HepG2 (cell line): ENCODE measurements at regions not wholly inside any gene's neighbourhood (a gene's known extent, or its start where the extent isn't known, plus 50 kb on each side); places are given as distances from the start of the nearest gene placed in this dataset.

Source experiments
- CEBPB ChIP-seq: IDR thresholded peaks from 2 replicates; pipeline ENCODE4 v1.6.1; 2011; ENCODE audit warnings: low read depth, low read length, improper control_type of control experiment, borderline replicate concordance
- CREB1 ChIP-seq, 2 experiments: fragments of 450-650 bp in 1 of 2; IDR thresholded peaks; 2 replicates each; pipeline ENCODE4 v1.6.1; 2016 to 2017; ENCODE audit warnings: control low read depth in 1 of 2, mild to moderate bottlenecking in 1 of 2, missing compliant biosample characterization in 1 of 2, missing genetic modification characterization in 1 of 2
- DRAP1 ChIP-seq: IDR thresholded peaks from 2 replicates; pipeline ENCODE4 v1.6.1; 2016; ENCODE audit warnings: missing genetic modification reagents, missing compliant biosample characterization
- GLI4 ChIP-seq: sonication (generic); formaldehyde crosslinking; IDR thresholded peaks from 2 replicates; pipeline ENCODE4 v1.5.1; 2020; ENCODE audit warnings: missing genetic modification reagents, mild to moderate bottlenecking, moderate library complexity, borderline replicate concordance
- HMGA1 ChIP-seq: sonication (generic); formaldehyde crosslinking; conservative IDR thresholded peaks from 2 replicates; pipeline ENCODE4 v1.4.0; 2020; ENCODE audit warnings: missing genetic modification reagents
- MZF1 ChIP-seq: sonication (generic); formaldehyde crosslinking; IDR thresholded peaks from 2 replicates; pipeline ENCODE4 v1.8.1; 2023; ENCODE audit warnings: mild to moderate bottlenecking, missing genetic modification reagents, borderline replicate concordance
- ONECUT2 ChIP-seq: sonication (generic); formaldehyde crosslinking; IDR thresholded peaks from 2 replicates; pipeline ENCODE4 v1.4.0; 2020; ENCODE audit warnings: missing genetic modification reagents
- SOX13 ChIP-seq, 3 experiments: fragments of 450-650 bp in 1 of 3; sonication (generic) in 1 of 3; formaldehyde crosslinking in 1 of 3; IDR thresholded peaks in 2 of 3; conservative IDR thresholded peaks in 1 of 3; 2 replicates each; pipeline versions ENCODE4 v1.5.0 to v1.6.1; 2016 to 2020; ENCODE audit warnings: antibody characterized with exemption in 1 of 3, mild to moderate bottlenecking in 1 of 3, missing compliant biosample characterization in 1 of 3, missing genetic modification reagents in 1 of 3, moderate library complexity in 1 of 3
- SYNCRIP ChIP-seq: fragments of 200-400 bp; formaldehyde crosslinking; IDR thresholded peaks from 2 replicates; pipeline ENCODE4 v1.6.1; 2018; ENCODE audit warnings: mild to moderate bottlenecking, low read depth, low read length; ENCODE audit not compliant: insufficient read depth
- TOE1 ChIP-seq: sonication (generic); formaldehyde crosslinking; IDR thresholded peaks from 2 replicates; pipeline ENCODE4 v1.4.0; 2020; ENCODE audit warnings: mild to moderate bottlenecking, missing genetic modification reagents
- TOPORS ChIP-seq: sonication (generic); formaldehyde crosslinking; IDR thresholded peaks from 2 replicates; pipeline ENCODE4 v1.8.0; 2023; ENCODE audit warnings: mild to moderate bottlenecking, missing genetic modification reagents
- ZBTB20 ChIP-seq: sonication (generic); formaldehyde crosslinking; IDR thresholded peaks from 2 replicates; pipeline ENCODE4 v1.8.1; 2023; ENCODE audit warnings: missing genetic modification reagents, low read depth, mild to moderate bottlenecking, borderline replicate concordance
- ZBTB43 ChIP-seq: sonication (generic); formaldehyde crosslinking; conservative IDR thresholded peaks from 2 replicates; pipeline ENCODE4 v1.4.0; 2020; ENCODE audit warnings: missing genetic modification reagents
- ZHX1 ChIP-seq: sonication (generic); formaldehyde crosslinking; IDR thresholded peaks from 2 replicates; pipeline ENCODE4 v1.8.1; 2022; ENCODE audit warnings: low read depth, mild to moderate bottlenecking, missing genetic modification reagents
- ZNF17 ChIP-seq: sonication (generic); formaldehyde crosslinking; IDR thresholded peaks from 2 replicates; pipeline ENCODE4 v1.5.0; 2020; ENCODE audit warnings: mild to moderate bottlenecking, missing genetic modification reagents
- ZNF292 ChIP-seq: sonication (generic); formaldehyde crosslinking; IDR thresholded peaks from 2 replicates; pipeline ENCODE4 v1.8.1; 2022; ENCODE audit warnings: mild to moderate bottlenecking, low read depth, missing genetic modification reagents, borderline replicate concordance
- ZNF451 ChIP-seq: sonication (generic); formaldehyde crosslinking; IDR thresholded peaks from 2 replicates; pipeline ENCODE4 v1.5.0; 2020; ENCODE audit warnings: mild to moderate bottlenecking, missing genetic modification reagents
- ZNF607 ChIP-seq: sonication (generic); formaldehyde crosslinking; IDR thresholded peaks from 2 replicates; pipeline ENCODE4 v1.5.1; 2020; ENCODE audit warnings: missing genetic modification reagents, mild to moderate bottlenecking, borderline replicate concordance
- ZNF710 ChIP-seq: sonication (generic); formaldehyde crosslinking; IDR thresholded peaks from 2 replicates; pipeline ENCODE4 v1.5.0; 2020; ENCODE audit warnings: mild to moderate bottlenecking, missing genetic modification reagents, borderline replicate concordance
- ZNF749 ChIP-seq: sonication (generic); formaldehyde crosslinking; IDR thresholded peaks from 2 replicates; pipeline ENCODE4 v1.8.0; 2022; ENCODE audit warnings: mild to moderate bottlenecking, missing genetic modification reagents, moderate library complexity, borderline replicate concordance
- ZZZ3 ChIP-seq: sonication (generic); formaldehyde crosslinking; IDR thresholded peaks from 2 replicates; pipeline ENCODE4 v1.4.0; 2020; ENCODE audit warnings: missing genetic modification reagents, mild to moderate bottlenecking, borderline replicate concordance
- TF ChIP-seq, protein P1 (sequence below): sonication (generic); formaldehyde crosslinking; IDR thresholded peaks from 2 replicates; pipeline ENCODE4 v1.8.1; 2023; ENCODE audit warnings: missing genetic modification reagents, inconsistent platforms, borderline replicate concordance

DNA sequence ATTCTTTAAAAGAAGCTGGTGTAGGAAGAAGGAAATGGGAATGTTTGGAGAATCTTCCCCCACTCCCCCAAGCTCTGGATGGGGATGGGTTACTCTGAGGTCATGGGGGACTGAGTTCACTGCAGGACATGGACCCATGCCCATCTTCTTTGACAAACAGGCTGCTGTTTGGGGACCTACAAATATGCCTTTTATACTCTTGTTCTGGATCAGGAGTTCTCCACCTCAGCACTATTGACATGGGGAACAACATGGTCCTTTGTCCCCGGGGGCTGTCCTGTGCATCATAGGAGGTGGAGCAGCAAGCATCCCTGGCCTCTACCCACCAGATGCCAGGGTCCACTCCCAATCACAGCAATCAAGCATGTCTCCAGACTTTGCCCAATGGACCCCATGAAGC, 365.8 kb upstream of the C1orf174 start (continued):
- TF ChIP-seq, protein P1, sequence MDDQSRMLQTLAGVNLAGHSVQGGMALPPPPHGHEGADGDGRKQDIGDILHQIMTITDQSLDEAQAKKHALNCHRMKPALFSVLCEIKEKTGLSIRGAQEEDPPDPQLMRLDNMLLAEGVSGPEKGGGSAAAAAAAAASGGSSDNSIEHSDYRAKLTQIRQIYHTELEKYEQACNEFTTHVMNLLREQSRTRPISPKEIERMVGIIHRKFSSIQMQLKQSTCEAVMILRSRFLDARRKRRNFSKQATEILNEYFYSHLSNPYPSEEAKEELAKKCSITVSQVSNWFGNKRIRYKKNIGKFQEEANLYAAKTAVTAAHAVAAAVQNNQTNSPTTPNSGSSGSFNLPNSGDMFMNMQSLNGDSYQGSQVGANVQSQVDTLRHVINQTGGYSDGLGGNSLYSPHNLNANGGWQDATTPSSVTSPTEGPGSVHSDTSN (CRISPR knock-in tag), result no peak
- TF ChIP-seq ZBTB20 (CRISPR knock-in tag) (no peak), TOPORS (CRISPR knock-in tag) (no peak), CREB1 (IDR thresholded peaks at IDR 0.05) (no peak), CREB1 (CRISPR knock-in tag; IDR thresholded peaks at IDR 0.05) (peak; percentile 45; the same call in 1 of the 2 replicates), SOX13 (IDR thresholded peaks at IDR 0.05) (no peak; the same call in 1 of the 2 replicates), SOX13 (CRISPR knock-in tag; conservative IDR thresholded peaks at IDR 0.05 in 1 of 2, IDR thresholded peaks at IDR 0.05 in 1 of 2) (peak in 1 of 2 experiments; percentile 81; a peak in 2 of 4 replicates), ZNF749 (CRISPR knock-in tag) (no peak), ZZZ3 (CRISPR knock-in tag) (no peak), GLI4 (CRISPR knock-in tag) (no peak), ZNF607 (no peak), ZNF292 (CRISPR knock-in tag) (no peak), ZNF451 (CRISPR knock-in tag) (no peak), ZNF17 (CRISPR knock-in tag) (no peak), ZHX1 (CRISPR knock-in tag) (no peak), TOE1 (no peak), CEBPB (no peak), DRAP1 (CRISPR knock-in tag) (no peak), ZBTB43 (0 out of 2 replicates have a peak, but pooled peaks have one; percentile 41), HMGA1 (CRISPR knock-in tag) (no peak), MZF1 (CRISPR knock-in tag) (no peak), ONECUT2 (CRISPR knock-in tag) (no peak), SYNCRIP (no peak), ZNF710 (CRISPR knock-in tag) (peak; percentile 57; the same call in 1 of the 2 replicates)
